Stimulated activated CD4-positive, alpha-beta T cell treated with anti-CD3 and anti-CD28 coated beads, Interleukin-1b, Interleukin-23, amount 100 ng/mL, for 24 hours (primary cell): ENCODE measurements at regions not wholly inside any gene's neighbourhood (a gene's known extent, or its start where the extent isn't known, plus 50 kb on each side); places are given as distances from the start of the nearest gene placed in this dataset.
"Not testable (repeated sequence)": the region's sequence is repeated elsewhere in the genome, so short reads cannot be mapped to it uniquely, and the experiment has no call there.

ENCODE experiments used
- DNase-seq, 4 experiments: peaks; one replicate each; pipeline ENCODE4 v3.0.0-alpha.2; 2020; ENCODE audit warnings: low read depth in 4 of 4, low spot score in 1 of 4

GRCh38 chr6:113182370-113183141, 674.6 kb upstream of the MARCKS start:
- no peak for DNase-seq

- DNase-seq, result no peak
Measured at GRCh38 chr6:113184291-113184690, 672.9 kb upstream of the MARCKS start.

GRCh38 chr6:113184736-113185135, 672.4 kb upstream of the MARCKS start:
- DNase-seq, result no peak

- no peak for DNase-seq
Measured at GRCh38 chr6:113185299-113185698, 671.8 kb upstream of the MARCKS start.

- no peak for DNase-seq
Measured at GRCh38 chr6:113187661-113188060, 669.5 kb upstream of the MARCKS start.

- no peak for DNase-seq
Measured at GRCh38 chr6:113188962-113189361, 668.2 kb upstream of the MARCKS start.

- no peak for DNase-seq
Measured at GRCh38 chr6:113190170-113190569, 667.0 kb upstream of the MARCKS start.

GRCh38 chr6:113194090-113194489, 663.1 kb upstream of the MARCKS start:
- DNase-seq, result no peak

GRCh38 chr6:113202852-113203714, 654.1 kb upstream of the MARCKS start:
- DNase-seq, result no peak

GRCh38 chr6:113203715-113204110, 653.4 kb upstream of the MARCKS start:
- no peak for DNase-seq

GRCh38 chr6:113205553-113205952, 651.6 kb upstream of the MARCKS start:
- DNase-seq, result no peak

GRCh38 chr6:113208726-113209125, 648.4 kb upstream of the MARCKS start:
- DNase-seq, result no peak

- DNase-seq, result no peak
Measured at GRCh38 chr6:113209315-113209714, 647.8 kb upstream of the MARCKS start.

- DNase-seq, result no peak
Measured at GRCh38 chr6:113211170-113211569, 646.0 kb upstream of the MARCKS start.

GRCh38 chr6:113219783-113220182, 637.4 kb upstream of the MARCKS start:
- DNase-seq, result no peak

- no peak for DNase-seq
Measured at GRCh38 chr6:113220832-113221231, 636.3 kb upstream of the MARCKS start.

- no peak for DNase-seq
Measured at GRCh38 chr6:113221850-113222249, 635.3 kb upstream of the MARCKS start.

- no peak for DNase-seq
Measured at GRCh38 chr6:113246186-113246585, 611.0 kb upstream of the MARCKS start.

GRCh38 chr6:113248532-113248931, 608.6 kb upstream of the MARCKS start:
- no peak for DNase-seq

- not testable (repeated sequence) for DNase-seq
Measured at GRCh38 chr6:113254194-113254593, 603.0 kb upstream of the MARCKS start.

- DNase-seq, result no peak
Measured at GRCh38 chr6:113258771-113259170, 598.4 kb upstream of the MARCKS start.

GRCh38 chr6:113271437-113271836, 585.7 kb upstream of the MARCKS start:
- no peak for DNase-seq
